ENCODE measurements at regions not wholly inside any gene's neighbourhood (a gene's known extent, or its start where the extent isn't known, plus 50 kb on each side); places are given as distances from the start of the nearest gene placed in this dataset.
A peak's percentile ranks its signal among the peaks of the same experiment; 100 is the strongest.

DNA sequence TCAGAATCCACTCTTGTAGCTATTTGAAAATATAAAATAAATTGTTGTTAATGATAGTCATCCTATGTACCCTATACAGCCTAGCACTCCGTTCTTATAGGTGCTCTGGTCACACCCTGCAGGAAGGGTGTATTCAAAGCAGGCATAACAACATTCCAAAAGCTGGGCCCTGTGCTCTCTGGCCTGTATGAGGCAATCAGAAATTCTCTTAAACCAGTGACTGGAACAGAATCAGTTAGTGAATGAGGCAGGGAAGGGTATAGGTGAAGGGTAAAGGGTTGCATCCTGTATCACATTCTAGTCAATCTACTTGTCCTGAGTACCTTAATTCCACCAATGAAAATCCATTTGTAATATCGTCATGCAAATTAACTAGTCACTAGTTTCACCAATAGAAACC, 154.5 kb upstream of the ZNF217 start:
- H3K27me3 ChIP-seq (ENCODE audit: insufficient read depth, low read length): no peaks in the 10 kb centered on the region
- TF ChIP-seq, protein P1, sequence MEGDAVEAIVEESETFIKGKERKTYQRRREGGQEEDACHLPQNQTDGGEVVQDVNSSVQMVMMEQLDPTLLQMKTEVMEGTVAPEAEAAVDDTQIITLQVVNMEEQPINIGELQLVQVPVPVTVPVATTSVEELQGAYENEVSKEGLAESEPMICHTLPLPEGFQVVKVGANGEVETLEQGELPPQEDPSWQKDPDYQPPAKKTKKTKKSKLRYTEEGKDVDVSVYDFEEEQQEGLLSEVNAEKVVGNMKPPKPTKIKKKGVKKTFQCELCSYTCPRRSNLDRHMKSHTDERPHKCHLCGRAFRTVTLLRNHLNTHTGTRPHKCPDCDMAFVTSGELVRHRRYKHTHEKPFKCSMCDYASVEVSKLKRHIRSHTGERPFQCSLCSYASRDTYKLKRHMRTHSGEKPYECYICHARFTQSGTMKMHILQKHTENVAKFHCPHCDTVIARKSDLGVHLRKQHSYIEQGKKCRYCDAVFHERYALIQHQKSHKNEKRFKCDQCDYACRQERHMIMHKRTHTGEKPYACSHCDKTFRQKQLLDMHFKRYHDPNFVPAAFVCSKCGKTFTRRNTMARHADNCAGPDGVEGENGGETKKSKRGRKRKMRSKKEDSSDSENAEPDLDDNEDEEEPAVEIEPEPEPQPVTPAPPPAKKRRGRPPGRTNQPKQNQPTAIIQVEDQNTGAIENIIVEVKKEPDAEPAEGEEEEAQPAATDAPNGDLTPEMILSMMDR (conservative IDR thresholded peaks at IDR 0.05): no peak
- no CpG with 5 or more reads among the region's 2 CpGs for WGBS (ENCODE audit: extremely low coverage, insufficient read length, low lambda C conversion rate)
- no peak overlapping the region for H2BK12ac ChIP-seq (ENCODE audit: insufficient read length, low read depth, low read length)
- H3K9me3 ChIP-seq (ENCODE audit: control insufficient read depth, low read depth, low read length): no peaks in the 10 kb centered on the region
- no peaks in the 10 kb centered on the region for H3K36me3 Mint-ChIP-seq (ENCODE audit: insufficient read depth in 1 of 3, low read depth in 3 of 3)
- no peaks in the 10 kb centered on the region for H3K9me3 Mint-ChIP-seq
- no peak overlapping the region for H3K4me3 Mint-ChIP-seq
- peaks cover 46 to 52% of the 10 kb centered on the region in 2 experiments for H3K4me1 Mint-ChIP-seq
- no peak overlapping the region for H3K56ac ChIP-seq (ENCODE audit: insufficient read length, low read depth, low read length)
- no peak for DNase-seq
- no peak overlapping the region for H4K5ac ChIP-seq (ENCODE audit: insufficient read length, low read depth, low read length)
- H4K20me1 ChIP-seq (ENCODE audit: control insufficient read depth, insufficient read depth, insufficient read length): no peaks in the 10 kb centered on the region
- no peaks in the 10 kb centered on the region for H3K23me2 ChIP-seq (ENCODE audit: insufficient read length, low read depth, low read length, poor library complexity, severe bottlenecking)
- H3T11ph ChIP-seq (ENCODE audit: low read length): no peak overlapping the region
- H3K27me3 Mint-ChIP-seq (ENCODE audit: low read depth): no peaks in the 10 kb centered on the region
- peaks cover 15% of the 10 kb centered on the region for H3K4me1 ChIP-seq (ENCODE audit: insufficient read depth, low read length)
- 0 out of 7 replicates have a peak overlapping the region, but pooled peaks of 1 of the 3 experiments have one; percentile 2 for H3K27ac Mint-ChIP-seq
- H4K91ac ChIP-seq (ENCODE audit: insufficient read length, low read depth, low read length): no peak overlapping the region
- H3K14ac ChIP-seq (ENCODE audit: insufficient read depth, low read length): no peak overlapping the region
- H2BK20ac ChIP-seq (ENCODE audit: low read depth, low read length, poor library complexity, severe bottlenecking): no peak overlapping the region
- no peak overlapping the region for H3K4ac ChIP-seq (ENCODE audit: low read depth, low read length)
- no peak overlapping the region for H2AK5ac ChIP-seq (ENCODE audit: insufficient read length, low read length)
- no peak overlapping the region for H2BK15ac ChIP-seq (ENCODE audit: low read depth, low read length)
- H2BK120ac ChIP-seq (ENCODE audit: low read depth, low read length, poor library complexity, severe bottlenecking): no peak overlapping the region
- H3K79me2 ChIP-seq (ENCODE audit: insufficient read depth, low read length): no peaks in the 10 kb centered on the region
- no peak overlapping the region for H3K18ac ChIP-seq (ENCODE audit: insufficient read length, low read depth, low read length)
- no peak overlapping the region for H2BK5ac ChIP-seq (ENCODE audit: insufficient read length, low read length)
- no peak overlapping the region for H2AFZ ChIP-seq (ENCODE audit: low read length)
- no peak overlapping the region for H3K27ac ChIP-seq (ENCODE audit: insufficient read length, low read depth, low read length)
- H3K23ac ChIP-seq (ENCODE audit: insufficient read length, low read depth, low read length): no peak overlapping the region
- H3K79me1 ChIP-seq (ENCODE audit: insufficient read depth, low read depth, low read length, poor library complexity, severe bottlenecking): no peaks in the 10 kb centered on the region
- H3K9ac ChIP-seq (ENCODE audit: extremely low read depth, insufficient read length, low read length): no peak overlapping the region
- H4K8ac ChIP-seq (replicated peaks; ENCODE audit: insufficient read length, low read depth, low read length): no peak overlapping the region
- no peak overlapping the region for H3K4me2 ChIP-seq (ENCODE audit: insufficient read depth, insufficient read length, low read length)
